WTC11 (cell line): ENCODE measurements at regions not wholly inside any gene's neighbourhood (a gene's known extent, or its start where the extent isn't known, plus 50 kb on each side); places are given as distances from the start of the nearest gene placed in this dataset.
A peak's percentile ranks its signal among the peaks of the same experiment; 100 is the strongest.

Experiments used
- ATAC-seq: fragments of 200-7000 bp; cut with Tn5 transposase; 2 replicates; pipeline ENCODE4 v1.10.0; 2021; ENCODE audit warnings: mild to moderate bottlenecking, moderate library complexity
- CTCF ChIA-PET: fragments of 300-600 bp; sonication (Branson Sonifier 250); formaldehyde crosslinking; loops from one replicate; lab custom pipeline; 2021; ENCODE audit warnings: antibody characterized with exemption; lab: Charles Lee
- POLR2A ChIA-PET: fragments of 350-600 bp; sonication (Branson Sonifier 250); formaldehyde crosslinking; loops from one replicate; lab custom pipeline; 2021; ENCODE audit warnings: antibody characterized with exemption; lab: Charles Lee
- DNase-seq: peaks from one replicate; pipeline ENCODE4 v3.0.0; 2021; ENCODE audit warnings: low spot score
- H3K27ac Mint-ChIP-seq: 2 replicates; pipeline ENCODE4 v1.8.0; 2021; ENCODE audit warnings: mixed read lengths
- H3K27me3 Mint-ChIP-seq: 2 replicates; pipeline ENCODE4 v1.8.0; 2021; ENCODE audit warnings: low read depth, mild to moderate bottlenecking, moderate library complexity, mixed read lengths
- H3K36me3 Mint-ChIP-seq: 2 replicates; pipeline ENCODE4 v1.8.0; 2021; ENCODE audit warnings: mixed read lengths
- H3K4me1 Mint-ChIP-seq: 2 replicates; pipeline ENCODE4 v1.8.0; 2022; ENCODE audit warnings: mixed read lengths
- H3K4me3 Mint-ChIP-seq: 2 replicates; pipeline ENCODE4 v1.8.0; 2021; ENCODE audit warnings: mild to moderate bottlenecking, moderate library complexity, mixed read lengths
- H3K9me3 Mint-ChIP-seq: 2 replicates; pipeline ENCODE4 v1.8.0; 2021; ENCODE audit warnings: mixed read lengths
- ATF6 ChIP-seq: sonication (generic); formaldehyde crosslinking; IDR thresholded peaks from 2 replicates; pipeline ENCODE4 v1.8.1; 2023; ENCODE audit warnings: mild to moderate bottlenecking, missing genetic modification reagents
- CREM ChIP-seq: sonication (generic); formaldehyde crosslinking; IDR thresholded peaks from 2 replicates; pipeline ENCODE4 v1.8.1; 2022; ENCODE audit warnings: mild to moderate bottlenecking, missing genetic modification reagents, moderate library complexity
- E2F1 ChIP-seq: sonication (generic); formaldehyde crosslinking; IDR thresholded peaks from 2 replicates; pipeline ENCODE4 v1.8.0; 2022; ENCODE audit warnings: mild to moderate bottlenecking, missing genetic modification reagents
- ERG ChIP-seq: fragments of 250-450 bp; sonication (Bioruptor Pico); IDR thresholded peaks from 2 replicates; pipeline ENCODE4 v1.8.0; 2021; ENCODE audit warnings: mild to moderate bottlenecking
- ESRRA ChIP-seq: sonication (generic); formaldehyde crosslinking; IDR thresholded peaks from 2 replicates; pipeline ENCODE4 v1.8.1; 2022; ENCODE audit warnings: mild to moderate bottlenecking, missing genetic modification reagents, borderline replicate concordance
- ETV6 ChIP-seq: sonication (generic); formaldehyde crosslinking; IDR thresholded peaks from 2 replicates; pipeline ENCODE4 v1.8.1; 2022; ENCODE audit warnings: mild to moderate bottlenecking, missing genetic modification reagents
- FOXK1 ChIP-seq: sonication (generic); formaldehyde crosslinking; IDR thresholded peaks from 2 replicates; pipeline ENCODE4 v1.8.0; 2022; ENCODE audit warnings: mild to moderate bottlenecking, moderate library complexity, missing genetic modification reagents
- FOXP4 ChIP-seq: sonication (generic); formaldehyde crosslinking; IDR thresholded peaks from 2 replicates; pipeline ENCODE4 v1.8.0; 2022; ENCODE audit warnings: mild to moderate bottlenecking, missing genetic modification reagents
- HMGA2 ChIP-seq: fragments of 250-450 bp; sonication (Bioruptor Pico); IDR thresholded peaks from 2 replicates; pipeline ENCODE4 v1.4.0; 2021; ENCODE audit warnings: mild to moderate bottlenecking, moderate library complexity
- MAX ChIP-seq: sonication (generic); formaldehyde crosslinking; IDR thresholded peaks from 2 replicates; pipeline ENCODE4 v1.8.0; 2022; ENCODE audit warnings: mild to moderate bottlenecking, missing genetic modification reagents
- NFYB ChIP-seq: sonication (generic); formaldehyde crosslinking; conservative IDR thresholded peaks from 2 replicates; pipeline ENCODE4 v1.8.0; 2022; ENCODE audit warnings: low read depth, missing genetic modification reagents
- SMAD3 ChIP-seq: sonication (generic); formaldehyde crosslinking; IDR thresholded peaks from 2 replicates; pipeline ENCODE4 v1.8.0; 2022; ENCODE audit warnings: missing genetic modification reagents, mild to moderate bottlenecking, borderline replicate concordance
- TEAD4 ChIP-seq: sonication (generic); formaldehyde crosslinking; IDR thresholded peaks from 2 replicates; pipeline ENCODE4 v1.8.0; 2022; ENCODE audit warnings: mild to moderate bottlenecking, missing genetic modification reagents
- ZNF138 ChIP-seq: sonication (generic); formaldehyde crosslinking; conservative IDR thresholded peaks from 2 replicates; pipeline ENCODE4 v1.8.1; 2022; ENCODE audit warnings: mild to moderate bottlenecking, moderate library complexity, missing genetic modification reagents
- ZNF219 ChIP-seq: sonication (generic); formaldehyde crosslinking; IDR thresholded peaks from 2 replicates; pipeline ENCODE4 v1.8.0; 2023; ENCODE audit warnings: missing genetic modification reagents, mild to moderate bottlenecking, borderline replicate concordance
- ZNF416 ChIP-seq: fragments of 250-450 bp; sonication (Bioruptor Pico); IDR thresholded peaks from 2 replicates; pipeline ENCODE4 v1.9.0; 2021; ENCODE audit warnings: mild to moderate bottlenecking, inconsistent platforms
- ZNF425 ChIP-seq: fragments of 250-450 bp; sonication (Bioruptor Pico); conservative IDR thresholded peaks from 2 replicates; pipeline ENCODE4 v1.9.0; 2021; ENCODE audit warnings: mild to moderate bottlenecking
- ZSCAN18 ChIP-seq: fragments of 250-450 bp; sonication (Bioruptor Pico); IDR thresholded peaks from 2 replicates; pipeline ENCODE4 v2.1.2; 2022; ENCODE audit warnings: mild to moderate bottlenecking, moderate library complexity

- peaks cover 3% of the 10 kb centered on the region; the same call in 1 of the 2 replicates for H3K4me1 Mint-ChIP-seq
- H3K36me3 Mint-ChIP-seq = no peaks in the 10 kb centered on the region
- DNase-seq (no peak), ATAC-seq (peak; percentile 67)
- no peaks in the 10 kb centered on the region for H3K9me3 Mint-ChIP-seq
- peaks cover 5% of the 10 kb centered on the region; the same call in 1 of the 2 replicates for H3K27me3 Mint-ChIP-seq
- H3K4me3 Mint-ChIP-seq = no peak overlapping the region
- H3K27ac Mint-ChIP-seq = no peak overlapping the region
- TF ChIP-seq HMGA2 (no peak), NFYB (CRISPR knock-in tag) (no peak), SMAD3 (CRISPR knock-in tag) (no peak)
- ChIA-PET POLR2A (no interaction called here), CTCF (no interaction called here)
These were observed 154.9 kb downstream of the DYRK2 start for GRCh38 chr12:67803278-67803993.

- CTCF ChIA-PET = no interaction called here
These were observed 155.6 kb downstream of the DYRK2 start for GRCh38 chr12:67804168-67804567.

GRCh38 chr12:67807814-67808213 is 159.3 kb downstream of the DYRK2 start:
- no peak for ATAC-seq
- Mint-ChIP-seq H3K27me3 (0 out of 2 replicates have a peak, but pooled peaks cover 5% of the 10 kb centered on the region), H3K9me3 (0 out of 2 replicates have a peak, but pooled peaks cover 6% of the 10 kb centered on the region), H3K4me1 (no peaks in the 10 kb centered on the region; the same call in 1 of the 2 replicates), H3K4me3 (no peak overlapping the region), H3K27ac (no peak overlapping the region), H3K36me3 (no peaks in the 10 kb centered on the region)
- POLR2A ChIA-PET = no interaction called here
- no peak for DNase-seq
- CTCF ChIA-PET = no interaction called here
- no peak for TF ChIP-seq ZNF219 (CRISPR knock-in tag)
- TF ChIP-seq ZNF138 (CRISPR knock-in tag) = no peak
- TF ChIP-seq E2F1 = no peak
- TF ChIP-seq HMGA2 = no peak
- TF ChIP-seq ATF6 (CRISPR knock-in tag) = no peak
- no peak for TF ChIP-seq ERG (CRISPR knock-in tag)
- no peak for TF ChIP-seq TEAD4 (CRISPR knock-in tag)
- TF ChIP-seq ESRRA (CRISPR knock-in tag) = no peak
- no peak for TF ChIP-seq ZNF425 (CRISPR knock-in tag)
- TF ChIP-seq ZNF416 (CRISPR knock-in tag) = no peak

More at GRCh38 chr12:67804168-67804567, 155.6 kb downstream of the DYRK2 start:
- Mint-ChIP-seq H3K27ac (no peak overlapping the region), H3K4me1 (peaks cover 1% of the 10 kb centered on the region; the same call in 1 of the 2 replicates), H3K27me3 (0 out of 2 replicates have a peak, but pooled peaks cover 5% of the 10 kb centered on the region), H3K4me3 (no peak overlapping the region), H3K9me3 (no peaks in the 10 kb centered on the region), H3K36me3 (no peaks in the 10 kb centered on the region)
- no peak for ATAC-seq
- TF ChIP-seq ZNF138 (CRISPR knock-in tag) (no peak), ETV6 (no peak), CREM (CRISPR knock-in tag) (no peak), MAX (CRISPR knock-in tag) (no peak), FOXK1 (CRISPR knock-in tag) (no peak), FOXP4 (CRISPR knock-in tag) (no peak), ZSCAN18 (CRISPR knock-in tag) (no peak)
- no peak for DNase-seq
- POLR2A ChIA-PET = no interaction called here
